SK-N-MC (cell line): ENCODE measurements at regions not wholly inside any gene's neighbourhood (a gene's known extent, or its start where the extent isn't known, plus 50 kb on each side); places are given as distances from the start of the nearest gene placed in this dataset.

Experiments
- EZH2 ChIP-seq: fragments of 200-600 bp; sonication (generic); IDR thresholded peaks from one replicate; pipeline ENCODE4 v1.6.1; 2017; ENCODE audit warnings: antibody characterized with exemption
- FOXP2 ChIP-seq: optimal IDR thresholded peaks from 2 replicates; pipeline ENCODE3; 2011; ENCODE audit warnings: mild to moderate bottlenecking, moderate library complexity; ENCODE audit not compliant: insufficient read depth; ENCODE audit errors: extremely low read length, control extremely low read depth
- POLR2AphosphoS5 ChIP-seq: IDR thresholded peaks from 2 replicates; pipeline ENCODE4 v1.6.1; 2012; ENCODE audit warnings: mild to moderate bottlenecking, low read depth, low read length, borderline replicate concordance

DNA sequence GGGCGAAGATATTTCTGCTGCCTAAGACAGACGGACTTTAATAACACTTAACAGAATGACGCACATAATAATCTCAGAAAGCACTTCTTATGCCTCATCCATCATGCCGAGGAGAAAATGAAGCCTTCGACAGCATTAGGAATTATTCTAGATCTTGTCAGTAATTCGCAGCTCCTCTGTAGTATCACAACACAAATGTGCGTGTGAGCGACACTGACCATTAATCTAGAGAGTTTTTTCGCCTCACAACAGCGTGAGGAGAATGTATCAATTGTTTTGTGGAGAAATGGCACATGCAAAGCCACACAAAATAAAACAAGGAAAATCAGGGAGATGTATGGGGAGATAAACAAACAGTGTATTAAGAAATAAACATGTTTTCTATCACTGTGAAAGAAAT, 410.2 kb upstream of the PSMD7 start:
- TF ChIP-seq POLR2AphosphoS5 = no peak
- TF ChIP-seq EZH2 = no peak
- TF ChIP-seq FOXP2 = no peak
